ENCODE measurements at regions not wholly inside any gene's neighbourhood (a gene's known extent, or its start where the extent isn't known, plus 50 kb on each side); places are given as distances from the start of the nearest gene placed in this dataset.
A peak's percentile ranks its signal among the peaks of the same experiment; 100 is the strongest.

DNA sequence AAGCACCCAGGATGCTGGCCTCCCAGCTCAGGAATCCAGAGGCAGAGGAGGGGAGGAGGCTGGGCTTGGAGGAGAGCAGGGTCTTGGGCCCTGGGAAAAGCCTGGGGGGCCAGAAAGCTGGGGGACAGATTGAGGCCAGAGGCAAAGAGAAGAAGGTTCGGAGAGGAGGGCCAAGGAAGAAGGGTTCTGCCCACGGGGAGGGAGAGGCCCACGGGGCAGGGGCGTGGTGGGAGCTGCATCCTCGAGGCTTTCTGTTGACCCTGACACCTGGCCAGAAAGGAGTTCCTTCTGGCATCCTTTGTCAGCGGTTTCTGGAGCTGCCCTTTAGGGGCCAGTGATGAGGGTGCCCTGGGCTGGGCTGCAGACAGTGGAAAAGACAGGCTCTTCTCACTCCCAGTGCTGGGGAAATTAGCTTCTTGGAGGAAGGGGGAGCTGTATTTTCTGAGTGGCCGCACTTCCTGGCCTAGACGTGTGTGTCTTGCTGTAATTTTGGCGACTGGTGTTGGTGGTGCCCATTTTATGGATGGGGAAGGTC, 308.7 kb downstream of the SEC14L1 start:
- no peak for DNase-seq (ENCODE audit: extremely low spot score, insufficient read length, low read depth)
- FAIRE-seq, result no peak

- FAIRE-seq (peak; percentile 41), DNase-seq (ENCODE audit: extremely low spot score, insufficient read length, low read depth) (no peak)
Measured at GRCh38 chr17:77449908-77450741, 309.4 kb downstream of the SEC14L1 start.

DNA sequence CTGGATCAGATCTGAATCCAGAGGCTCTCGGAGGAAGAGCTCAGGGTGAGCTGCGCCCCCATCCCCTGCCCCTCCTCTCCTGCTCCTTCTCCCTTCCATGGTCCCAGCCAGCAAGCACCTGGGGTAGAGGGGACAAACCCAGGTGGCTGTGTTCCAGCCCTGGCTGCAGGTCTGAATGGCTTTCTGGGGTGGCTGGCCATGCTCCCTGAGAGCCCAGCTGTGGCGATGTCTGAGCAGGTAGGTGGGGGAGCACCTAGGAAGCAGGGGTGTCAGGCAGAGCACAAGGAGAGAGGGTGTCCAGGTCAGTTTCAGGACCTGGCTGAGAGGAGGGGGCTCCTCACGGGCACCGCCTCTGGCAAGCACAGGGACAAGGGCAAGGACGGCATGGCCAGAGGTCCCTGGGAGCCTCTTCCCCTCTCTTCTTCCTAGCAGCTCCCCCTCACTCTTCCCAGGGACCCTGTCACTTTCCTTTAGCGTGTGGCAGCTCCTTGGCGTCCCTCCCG, 310.0 kb downstream of the SEC14L1 start:
- DNase-seq (ENCODE audit: extremely low spot score, insufficient read length, low read depth), result no peak
- FAIRE-seq, result no peak

- DNase-seq (ENCODE audit: extremely low spot score, insufficient read length, low read depth) (no peak), FAIRE-seq (peak; percentile 70)
Measured at GRCh38 chr17:77451245-77451893, 310.6 kb downstream of the SEC14L1 start.

- DNase-seq (ENCODE audit: extremely low spot score, insufficient read length, low read depth) (no peak), FAIRE-seq (peak; percentile 54)
Measured at GRCh38 chr17:77451894-77452852, 311.4 kb downstream of the SEC14L1 start.

DNA sequence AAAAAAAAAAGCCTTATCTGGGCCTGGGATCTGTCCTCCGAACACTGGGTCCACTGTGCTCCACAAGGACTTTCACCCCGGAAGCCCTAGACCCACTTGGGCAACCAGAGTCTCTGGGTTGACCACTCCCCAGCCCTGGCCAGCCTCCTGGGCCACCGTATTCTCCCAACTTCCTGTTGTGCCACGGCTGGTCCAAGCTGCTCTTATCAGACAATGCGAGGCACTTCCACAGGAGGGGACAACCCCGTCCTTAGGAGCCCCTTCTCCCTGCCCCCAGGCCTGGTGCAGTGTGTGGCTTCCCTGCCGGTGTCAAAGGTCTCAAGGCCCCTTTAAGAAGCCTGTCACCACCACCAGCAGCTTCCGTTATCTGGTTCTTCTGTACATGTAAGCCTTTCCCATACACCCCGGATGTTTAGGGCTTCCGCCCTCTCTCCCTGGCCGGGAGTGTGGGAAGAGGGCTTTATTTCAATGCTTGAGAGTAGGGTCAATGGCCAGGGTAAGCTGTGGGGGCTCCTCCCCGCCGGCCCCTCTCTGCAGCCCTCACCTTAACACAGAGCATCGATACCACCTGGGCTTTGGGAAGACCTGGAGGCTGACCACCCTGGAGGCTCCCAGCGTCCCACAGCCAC, 313.0 kb downstream of the SEC14L1 start:
- DNase-seq (ENCODE audit: extremely low spot score, insufficient read length, low read depth), result no peak
- FAIRE-seq, result peak; percentile 84

- FAIRE-seq (peak; percentile 5), DNase-seq (ENCODE audit: extremely low spot score, insufficient read length, low read depth) (no peak)
Measured at GRCh38 chr17:77454242-77455095, 313.7 kb downstream of the SEC14L1 start.

- DNase-seq (ENCODE audit: extremely low spot score, insufficient read length, low read depth) (no peak), FAIRE-seq (no peak)
Measured at GRCh38 chr17:77455111-77455890, 314.5 kb downstream of the SEC14L1 start.

DNA sequence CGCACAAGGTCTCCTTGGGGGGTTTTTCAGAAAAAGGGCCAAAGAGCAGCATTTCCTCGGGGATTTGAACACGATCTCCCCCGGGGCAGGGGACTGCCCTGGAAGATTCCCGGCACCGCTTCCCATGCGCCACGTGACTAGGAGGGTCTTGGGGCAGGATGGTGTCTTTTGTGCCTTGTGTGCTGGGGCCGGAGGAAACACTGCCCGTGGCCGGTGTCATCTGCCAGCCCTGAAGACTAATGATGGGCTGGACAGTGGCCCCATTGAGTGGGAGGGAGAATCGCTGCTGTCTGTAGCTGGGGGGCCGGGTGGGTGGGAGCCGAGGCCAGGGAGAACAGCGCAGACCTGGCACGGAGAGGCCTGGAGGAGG, 315.1 kb downstream of the SEC14L1 start:
- DNase-seq (ENCODE audit: extremely low spot score, insufficient read length, low read depth) (no peak), FAIRE-seq (no peak)

- FAIRE-seq, result no peak
- DNase-seq (ENCODE audit: extremely low spot score, insufficient read length, low read depth), result no peak
Measured at GRCh38 chr17:77456271-77456950, 315.6 kb downstream of the SEC14L1 start.

GRCh38 chr17:77456951-77457548, 316.3 kb downstream of the SEC14L1 start:
- DNase-seq (ENCODE audit: extremely low spot score, insufficient read length, low read depth) (no peak), FAIRE-seq (peak; percentile 21)

DNA sequence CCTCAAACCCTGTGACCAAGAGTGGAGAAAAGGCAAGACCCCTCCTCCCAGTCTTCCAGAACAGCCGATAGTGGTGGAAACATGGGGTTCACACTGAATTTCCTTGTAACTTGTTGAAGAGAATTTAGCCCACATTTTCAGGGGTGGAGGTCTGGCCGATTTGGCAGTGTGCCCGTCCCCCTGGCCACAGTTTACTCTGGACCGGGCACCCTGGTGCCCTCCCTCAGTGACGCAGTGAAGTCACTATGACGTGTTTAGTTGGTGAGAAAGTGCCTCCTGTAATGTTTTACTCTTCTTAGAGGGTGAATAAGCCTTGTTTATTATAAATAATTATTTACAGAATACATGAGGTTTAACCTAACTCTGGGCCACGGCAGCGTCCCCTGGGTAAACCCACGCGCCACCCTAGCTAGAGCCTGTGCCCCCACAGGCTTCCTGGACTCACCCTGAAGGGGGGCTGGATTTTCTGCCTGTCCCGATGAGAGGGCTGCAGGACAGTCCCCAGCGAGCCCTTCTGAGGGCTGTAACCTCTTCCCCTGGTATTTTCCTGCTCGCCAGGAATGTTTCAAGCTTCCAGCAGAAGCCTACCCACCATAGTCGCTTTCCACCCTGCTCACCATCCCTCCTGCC, 316.9 kb downstream of the SEC14L1 start:
- DNase-seq (ENCODE audit: extremely low spot score, insufficient read length, low read depth) (no peak), FAIRE-seq (peak; percentile 42)

DNA sequence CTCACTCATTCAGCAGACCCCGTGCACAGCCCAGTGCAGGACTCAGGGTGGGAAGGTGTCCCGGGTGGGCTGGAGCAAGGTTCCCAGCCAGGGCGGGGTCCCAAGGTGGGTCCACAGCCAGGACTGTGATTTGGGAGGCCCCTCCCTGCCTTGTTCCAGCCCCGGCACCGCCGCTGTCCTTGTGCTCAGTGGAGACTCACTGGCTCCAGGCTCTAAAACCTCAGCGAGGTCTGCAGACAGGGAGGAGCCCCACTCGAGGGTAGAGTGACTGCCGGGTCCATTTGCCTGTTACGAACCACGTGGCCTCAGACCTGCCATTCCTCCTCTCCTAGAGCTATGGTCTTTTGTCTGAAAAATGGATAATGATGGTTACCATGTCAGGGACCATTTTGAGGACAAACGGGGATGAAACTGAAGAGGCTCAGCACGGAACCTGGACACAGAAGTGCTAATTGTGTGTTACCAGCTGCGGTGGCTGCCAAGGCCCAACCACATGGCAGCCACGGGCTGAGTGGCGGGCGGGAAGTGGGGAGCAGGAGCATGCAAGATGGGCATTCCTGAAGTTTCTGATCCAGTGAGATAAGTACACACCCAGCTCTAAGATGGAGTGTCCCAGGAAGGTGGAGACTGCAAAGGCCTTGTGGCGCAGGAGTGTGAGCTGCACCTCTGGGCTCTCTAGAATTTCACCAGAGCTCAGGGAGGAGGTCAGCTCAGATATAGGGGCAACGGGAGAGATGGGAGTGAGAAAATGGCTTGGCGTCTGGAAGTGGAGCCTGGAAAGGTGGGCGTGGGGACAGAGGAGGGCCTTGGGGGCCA, 317.6 kb downstream of the SEC14L1 start:
- DNase-seq (ENCODE audit: extremely low spot score, insufficient read length, low read depth) (no peak), FAIRE-seq (no peak)

- FAIRE-seq (peak; percentile 46), DNase-seq (ENCODE audit: extremely low spot score, insufficient read length, low read depth) (no peak)
Measured at GRCh38 chr17:77459018-77459755, 318.4 kb downstream of the SEC14L1 start.

DNA sequence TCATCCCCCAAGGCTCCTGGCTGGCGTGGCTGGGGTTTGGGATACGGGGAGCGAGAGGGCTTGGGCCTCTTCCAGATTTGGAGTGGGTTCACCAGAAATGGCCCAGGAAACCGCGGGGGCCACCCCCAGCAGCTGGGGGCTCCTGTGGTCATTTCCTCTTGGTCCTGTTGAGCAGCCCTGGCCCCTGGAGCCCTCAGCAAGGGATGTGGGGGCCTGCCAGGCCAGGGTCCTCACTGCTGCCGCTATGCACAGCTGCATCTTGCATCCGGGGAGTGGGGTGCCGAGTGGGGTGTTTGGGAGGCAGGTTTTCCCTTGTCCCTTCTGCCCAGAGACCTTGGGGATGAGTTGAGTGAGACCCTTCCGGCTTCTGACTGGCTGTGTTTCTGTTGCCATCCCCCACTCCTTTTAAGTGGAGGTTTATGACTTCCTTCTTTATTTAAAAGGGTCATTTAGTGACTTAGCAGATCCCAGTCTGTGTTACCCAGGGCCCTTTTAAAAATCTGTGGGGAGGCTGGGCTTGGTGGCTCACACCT, 319.8 kb downstream of the SEC14L1 start:
- FAIRE-seq (no peak), DNase-seq (ENCODE audit: extremely low spot score, insufficient read length, low read depth) (no peak)
